ENCODE measurements at regions not wholly inside any gene's neighbourhood (a gene's known extent, or its start where the extent isn't known, plus 50 kb on each side); places are given as distances from the start of the nearest gene placed in this dataset.
"Not testable (repeated sequence)": the region's sequence is repeated elsewhere in the genome, so short reads cannot be mapped to it uniquely, and the experiment has no call there.

GRCh38 chr7:118907911-118908527 is 683.5 kb downstream of the ANKRD7 start:
- Histone ChIP-seq H3K36me3 (no peaks in the 10 kb centered on the region), H3K4me3 (no peak overlapping the region), H3K4me1 (no peaks in the 10 kb centered on the region), H3K27ac (no peak overlapping the region), H3K27me3 (no peaks in the 10 kb centered on the region), H3K9me3 (no peaks in the 10 kb centered on the region)
- intact Hi-C loops (cut with DNase I): no loop called here
- TF ChIP-seq POLR2A (IDR thresholded peaks at IDR 0.05): no peak
- TF ChIP-seq POLR2AphosphoS5 (IDR thresholded peaks at IDR 0.05; ENCODE audit: insufficient read depth in 1 of 2, low read depth in 1 of 2): no peak
- TF ChIP-seq CTCF (IDR thresholded peaks at IDR 0.05): no peak
- no peak for DNase-seq (ENCODE audit: extremely low spot score in 2 of 2)

DNA sequence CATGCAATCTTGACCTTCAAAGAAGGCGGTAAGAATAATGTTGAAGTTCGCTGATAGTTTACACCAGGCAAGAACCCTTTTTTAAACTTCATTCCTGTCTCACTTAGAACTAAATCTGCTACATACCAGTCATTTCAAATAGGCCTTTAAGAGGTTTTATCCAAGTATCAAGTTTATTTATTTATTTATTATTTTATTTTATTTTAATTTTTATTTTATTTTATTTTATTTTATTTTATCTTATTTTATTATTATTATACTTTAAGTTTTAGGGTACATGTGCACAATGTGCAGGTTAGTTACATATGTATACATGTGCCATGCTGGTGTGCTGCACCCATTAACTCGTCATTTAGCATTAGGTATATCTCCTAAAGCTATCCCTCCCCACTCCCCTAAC is 691.6 kb downstream of the ANKRD7 start:
- intact Hi-C loops (cut with DNase I): not testable (repeated sequence)

GRCh38 chr7:118918556-118918955 is 694.1 kb downstream of the ANKRD7 start:
- no peaks in the 10 kb centered on the region for H3K4me1 ChIP-seq
- H3K27ac ChIP-seq: no peak overlapping the region
- H3K27me3 ChIP-seq: no peaks in the 10 kb centered on the region
- no peaks in the 10 kb centered on the region for H3K9me3 ChIP-seq
- no peak for TF ChIP-seq POLR2A (IDR thresholded peaks at IDR 0.05)
- TF ChIP-seq CTCF (IDR thresholded peaks at IDR 0.05): no peak
- no peak for DNase-seq (ENCODE audit: extremely low spot score in 2 of 2)
- no peak overlapping the region for H3K4me3 ChIP-seq
- intact Hi-C loops (cut with DNase I): no loop called here
- H3K36me3 ChIP-seq: no peaks in the 10 kb centered on the region

More for the DNA sequence above, 691.6 kb downstream of the ANKRD7 start:
- not testable (repeated sequence) for H3K9me3 ChIP-seq; H3K27ac ChIP-seq; H3K4me1 ChIP-seq; H3K36me3 ChIP-seq; H3K27me3 ChIP-seq; DNase-seq (ENCODE audit: extremely low spot score in 2 of 2); H3K4me3 ChIP-seq

DNA sequence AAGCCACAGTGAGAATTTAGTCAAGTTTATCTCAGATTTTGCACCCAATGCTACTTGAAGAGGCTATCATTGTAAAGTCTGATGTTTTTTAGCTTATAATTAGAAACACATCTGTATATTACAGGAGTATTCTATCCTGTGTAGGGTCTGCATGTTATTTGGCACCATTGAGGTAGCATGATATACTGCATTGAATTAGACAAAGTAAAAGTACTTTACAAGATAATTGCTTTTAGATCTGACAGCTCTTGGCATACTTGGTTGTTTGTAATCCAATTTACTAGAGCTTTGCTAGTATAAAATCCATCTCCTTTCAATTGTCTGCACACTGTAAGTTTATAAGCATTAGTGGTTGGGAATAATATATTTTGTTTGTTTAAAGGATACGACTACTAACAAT is 714.3 kb downstream of the ANKRD7 start:
- no peak for DNase-seq (ENCODE audit: extremely low spot score in 2 of 2)
- intact Hi-C loops (cut with DNase I): no loop called here
- H3K27me3 ChIP-seq: no peaks in the 10 kb centered on the region
- TF ChIP-seq CTCF (IDR thresholded peaks at IDR 0.05) (no peak), POLR2AphosphoS5 (IDR thresholded peaks at IDR 0.05; ENCODE audit: insufficient read depth in 1 of 2, low read depth in 1 of 2) (no peak), POLR2A (IDR thresholded peaks at IDR 0.05) (no peak)
- H3K27ac ChIP-seq: no peak overlapping the region
- no peaks in the 10 kb centered on the region for H3K36me3 ChIP-seq
- H3K4me3 ChIP-seq: no peak overlapping the region
- H3K9me3 ChIP-seq: no peaks in the 10 kb centered on the region
- no peaks in the 10 kb centered on the region for H3K4me1 ChIP-seq

- Histone ChIP-seq H3K4me1 (no peaks in the 10 kb centered on the region), H3K4me3 (no peak overlapping the region), H3K36me3 (no peaks in the 10 kb centered on the region), H3K27me3 (no peaks in the 10 kb centered on the region), H3K27ac (no peak overlapping the region), H3K9me3 (no peaks in the 10 kb centered on the region)
- TF ChIP-seq CTCF (IDR thresholded peaks at IDR 0.05) (no peak), POLR2AphosphoS5 (IDR thresholded peaks at IDR 0.05; ENCODE audit: insufficient read depth in 1 of 2, low read depth in 1 of 2) (no peak), POLR2A (IDR thresholded peaks at IDR 0.05) (no peak)
- DNase-seq (ENCODE audit: extremely low spot score in 2 of 2): no peak
- intact Hi-C loops (cut with DNase I): no loop called here
Measured at GRCh38 chr7:118944271-118944670, 719.8 kb downstream of the ANKRD7 start.

Data from vagina (tissue), 2 donors.